Muscle layer of colon (tissue), 2 donors: ENCODE measurements at regions not wholly inside any gene's neighbourhood (a gene's known extent, or its start where the extent isn't known, plus 50 kb on each side); places are given as distances from the start of the nearest gene placed in this dataset.

Experiments used
- H3K27ac ChIP-seq: one replicate; pipeline ENCODE4 v1.7.0; 2013; ENCODE audit warnings: low read depth, mild to moderate bottlenecking, low read length, moderate library complexity
- H3K27me3 ChIP-seq, 2 donors: one replicate each; pipeline ENCODE4 v1.7.0; 2013; ENCODE audit warnings: low read length in 2 of 2, mild to moderate bottlenecking in 2 of 2; ENCODE audit not compliant: insufficient read depth in 2 of 2, control insufficient read depth in 1 of 2
- H3K36me3 ChIP-seq: one replicate; pipeline ENCODE4 v1.7.0; 2013; ENCODE audit warnings: mild to moderate bottlenecking, low read length; ENCODE audit not compliant: insufficient read depth
- H3K4me1 ChIP-seq: one replicate; pipeline ENCODE4 v1.7.0; 2013; ENCODE audit warnings: mild to moderate bottlenecking, low read length; ENCODE audit not compliant: insufficient read depth
- H3K4me3 ChIP-seq, 2 donors: one replicate each; pipeline ENCODE4 v1.7.0; 2013; ENCODE audit warnings: low read length in 2 of 2, low read depth in 1 of 2, mild to moderate bottlenecking in 1 of 2, moderate library complexity in 1 of 2
- H3K9ac ChIP-seq: one replicate; pipeline ENCODE4 v1.7.0; 2013; ENCODE audit warnings: low read length
- H3K9me3 ChIP-seq: one replicate; pipeline ENCODE4 v1.7.0; 2013; ENCODE audit warnings: mild to moderate bottlenecking, low read length
- donor health status: abdominal sarcoma.
- donor health status: Adenocarcinoma of cecum.

- Histone ChIP-seq H3K4me1 (no peaks in the 10 kb centered on the region), H3K27me3 (no peaks in the 10 kb centered on the region), H3K4me3 (no peak overlapping the region)
Observed at GRCh38 chr4:126874533-126874932, 758.2 kb upstream of the INTU start.

GRCh38 chr4:126888968-126889367 is 743.8 kb upstream of the INTU start:
- H3K27me3 ChIP-seq = no peaks in the 10 kb centered on the region
- no peak overlapping the region for H3K27ac ChIP-seq
- H3K9ac ChIP-seq = no peak overlapping the region
- peaks cover 5% of the 10 kb centered on the region for H3K4me1 ChIP-seq
- no peak overlapping the region for H3K4me3 ChIP-seq
- H3K9me3 ChIP-seq = no peaks in the 10 kb centered on the region
- H3K36me3 ChIP-seq = no peaks in the 10 kb centered on the region

More at GRCh38 chr4:126874533-126874932, 758.2 kb upstream of the INTU start:
- H3K9me3 ChIP-seq = no peaks in the 10 kb centered on the region
- H3K27ac ChIP-seq = no peak overlapping the region
- no peaks in the 10 kb centered on the region for H3K36me3 ChIP-seq
- H3K9ac ChIP-seq = no peak overlapping the region

GRCh38 chr4:126890383-126890782 is 742.4 kb upstream of the INTU start:
- H3K9me3 ChIP-seq = no peaks in the 10 kb centered on the region
- no peak overlapping the region for H3K9ac ChIP-seq
- H3K27ac ChIP-seq = no peak overlapping the region
- no peaks in the 10 kb centered on the region for H3K27me3 ChIP-seq
- no peak overlapping the region for H3K4me3 ChIP-seq
- peaks cover 5% of the 10 kb centered on the region for H3K4me1 ChIP-seq
- H3K36me3 ChIP-seq = no peaks in the 10 kb centered on the region

- Histone ChIP-seq H3K36me3 (no peaks in the 10 kb centered on the region), H3K9me3 (no peaks in the 10 kb centered on the region), H3K27me3 (no peaks in the 10 kb centered on the region), H3K4me1 (peaks cover 5% of the 10 kb centered on the region), H3K27ac (no peak overlapping the region), H3K9ac (no peak overlapping the region), H3K4me3 (no peak overlapping the region)
Observed at GRCh38 chr4:126890994-126891393, 741.8 kb upstream of the INTU start.

- Histone ChIP-seq H3K9me3 (no peaks in the 10 kb centered on the region), H3K27me3 (no peaks in the 10 kb centered on the region), H3K4me1 (peaks cover 14% of the 10 kb centered on the region), H3K4me3 (no peak overlapping the region), H3K36me3 (no peaks in the 10 kb centered on the region), H3K27ac (no peak overlapping the region), H3K9ac (no peak overlapping the region)
Observed at GRCh38 chr4:126894963-126895362, 737.8 kb upstream of the INTU start.

DNA sequence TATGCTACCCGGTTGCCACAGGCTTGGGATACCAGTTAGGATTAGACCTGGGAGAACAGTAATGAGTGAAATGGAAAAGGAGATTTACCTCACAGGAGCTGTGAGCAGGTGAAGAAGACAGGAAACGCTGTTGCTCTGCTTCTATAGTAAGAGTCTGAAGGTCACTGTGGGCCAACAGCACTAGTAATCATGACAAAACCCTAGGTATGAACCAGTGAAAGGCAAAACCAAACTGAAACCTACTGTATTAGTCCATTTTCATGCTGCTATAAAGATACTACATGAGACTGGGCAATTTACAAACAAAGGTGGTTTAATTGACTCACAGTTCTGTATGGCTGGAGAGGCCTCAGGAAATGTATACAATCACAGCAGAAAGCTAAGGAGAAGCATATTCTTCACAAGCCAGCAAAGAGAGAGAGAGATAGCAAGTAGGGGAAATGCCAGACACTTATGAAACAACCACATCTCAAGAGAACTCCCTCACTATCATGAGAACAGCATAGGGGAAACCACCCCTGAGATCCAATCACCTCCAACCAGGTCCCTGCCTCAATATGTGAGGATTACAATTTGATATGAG is 736.7 kb upstream of the INTU start:
- no peaks in the 10 kb centered on the region for H3K36me3 ChIP-seq
- no peak overlapping the region for H3K4me3 ChIP-seq
- H3K9ac ChIP-seq = no peak overlapping the region
- peaks cover 9% of the 10 kb centered on the region for H3K4me1 ChIP-seq
- no peaks in the 10 kb centered on the region for H3K27me3 ChIP-seq
- H3K27ac ChIP-seq = no peak overlapping the region
- no peaks in the 10 kb centered on the region for H3K9me3 ChIP-seq

- H3K27me3 ChIP-seq = no peaks in the 10 kb centered on the region
- no peak overlapping the region for H3K9ac ChIP-seq
- H3K4me1 ChIP-seq = peaks cover 8% of the 10 kb centered on the region
- no peak overlapping the region for H3K4me3 ChIP-seq
- no peaks in the 10 kb centered on the region for H3K36me3 ChIP-seq
- H3K9me3 ChIP-seq = no peaks in the 10 kb centered on the region
- no peak overlapping the region for H3K27ac ChIP-seq
Observed at GRCh38 chr4:126897038-126897437, 735.7 kb upstream of the INTU start.

DNA sequence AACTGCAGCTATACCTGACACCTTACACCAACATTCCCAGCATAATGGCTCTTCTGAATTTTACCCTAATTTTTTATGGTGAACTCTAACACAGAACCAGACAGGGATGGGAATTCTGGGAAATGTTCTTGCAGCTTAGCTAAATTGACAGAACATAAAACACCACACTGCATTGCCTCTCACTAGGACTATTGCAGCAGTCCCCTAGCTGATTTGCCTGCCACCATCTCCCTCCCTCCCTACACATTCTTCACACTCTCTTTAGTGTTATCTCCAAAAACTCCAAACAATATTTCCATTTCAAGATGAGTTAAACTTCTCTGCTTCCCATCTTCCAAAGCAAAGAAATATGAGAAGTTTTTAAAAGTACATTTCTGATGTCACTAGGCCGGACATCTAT is 733.9 kb upstream of the INTU start:
- Histone ChIP-seq H3K9me3 (no peaks in the 10 kb centered on the region), H3K4me3 (no peak overlapping the region), H3K27me3 (no peaks in the 10 kb centered on the region), H3K9ac (no peak overlapping the region), H3K36me3 (no peaks in the 10 kb centered on the region), H3K4me1 (peaks cover 8% of the 10 kb centered on the region), H3K27ac (no peak overlapping the region)

- Histone ChIP-seq H3K4me3 (no peak overlapping the region), H3K4me1 (peaks cover 8% of the 10 kb centered on the region), H3K9me3 (no peaks in the 10 kb centered on the region), H3K36me3 (no peaks in the 10 kb centered on the region), H3K9ac (no peak overlapping the region), H3K27ac (peak overlapping the region; percentile 5), H3K27me3 (no peaks in the 10 kb centered on the region)
Observed at GRCh38 chr4:126899331-126899801, 733.4 kb upstream of the INTU start.

- Histone ChIP-seq H3K27me3 (no peaks in the 10 kb centered on the region), H3K4me1 (no peaks in the 10 kb centered on the region), H3K4me3 (no peak overlapping the region), H3K9me3 (no peaks in the 10 kb centered on the region), H3K27ac (no peak overlapping the region), H3K9ac (no peak overlapping the region), H3K36me3 (no peaks in the 10 kb centered on the region)
Observed at GRCh38 chr4:126906466-126906865, 726.3 kb upstream of the INTU start.

- Histone ChIP-seq H3K36me3 (no peaks in the 10 kb centered on the region), H3K9me3 (no peaks in the 10 kb centered on the region), H3K4me3 (no peak overlapping the region), H3K27ac (no peak overlapping the region), H3K4me1 (no peaks in the 10 kb centered on the region), H3K27me3 (no peaks in the 10 kb centered on the region), H3K9ac (no peak overlapping the region)
Observed at GRCh38 chr4:126907389-126907788, 725.4 kb upstream of the INTU start.

- H3K36me3 ChIP-seq = no peaks in the 10 kb centered on the region
- no peak overlapping the region for H3K27ac ChIP-seq
- H3K9me3 ChIP-seq = no peaks in the 10 kb centered on the region
- H3K4me1 ChIP-seq = peaks cover 5% of the 10 kb centered on the region
- H3K4me3 ChIP-seq = peak overlapping the region in 1 of 2 donors; percentile 42
- H3K9ac ChIP-seq = no peak overlapping the region
- no peaks in the 10 kb centered on the region for H3K27me3 ChIP-seq
Observed at GRCh38 chr4:126916049-126916625, 716.6 kb upstream of the INTU start.
